Activated CD8-positive, alpha-beta T cell treated with anti-CD3 and anti-CD28 coated beads, Interleukin-2, amount 10 ng/mL, durations not matched to agents 7 days and 5 days (primary cell): ENCODE measurements at regions not wholly inside any gene's neighbourhood (a gene's known extent, or its start where the extent isn't known, plus 50 kb on each side); places are given as distances from the start of the nearest gene placed in this dataset.

ENCODE experiments used
- ATAC-seq: fragments of 150-1000 bp; cut with Tn5 transposase; one replicate; pipeline ENCODE4 v1.10.0; 2021; ENCODE audit warnings: moderate library complexity
- CTCF ChIA-PET: fragments of 350-600 bp; sonication (Branson Sonifier 250); formaldehyde crosslinking; loops from one replicate; lab custom pipeline; 2021; ENCODE audit warnings: antibody characterized with exemption; lab: Charles Lee
- POLR2A ChIA-PET: fragments of 350-600 bp; sonication (Branson Sonifier 250); formaldehyde crosslinking; loops from one replicate; lab custom pipeline; 2021; ENCODE audit warnings: antibody characterized with exemption; lab: Charles Lee
- DNase-seq: peaks from one replicate; pipeline ENCODE4 v3.0.0-alpha.2; 2020
- H3K27ac Mint-ChIP-seq: one replicate; pipeline ENCODE4 v1.8.0; 2021; ENCODE audit warnings: mild to moderate bottlenecking, mixed read lengths
- H3K27me3 Mint-ChIP-seq: one replicate; pipeline ENCODE4 v1.8.0; 2021; ENCODE audit warnings: low read depth, mixed read lengths
- H3K36me3 Mint-ChIP-seq: one replicate; pipeline ENCODE4 v1.8.0; 2021; ENCODE audit warnings: low read depth, mixed read lengths
- H3K4me1 Mint-ChIP-seq: one replicate; pipeline ENCODE4 v1.8.0; 2021; ENCODE audit warnings: low read depth, mixed read lengths
- H3K4me3 Mint-ChIP-seq: one replicate; pipeline ENCODE4 v1.8.0; 2021; ENCODE audit warnings: mild to moderate bottlenecking, mixed read lengths
- H3K9me3 Mint-ChIP-seq: one replicate; pipeline ENCODE4 v1.8.0; 2022; ENCODE audit warnings: mixed read lengths; ENCODE audit not compliant: insufficient read depth

GRCh38 chr13:86681223-86681622 lies 882.0 kb upstream of the SLITRK6 start:
- H3K4me1 Mint-ChIP-seq, result no peaks in the 10 kb centered on the region
- ChIA-PET CTCF (no interaction called here), POLR2A (no interaction called here)
- no peaks in the 10 kb centered on the region for H3K36me3 Mint-ChIP-seq
- no peak overlapping the region for H3K27ac Mint-ChIP-seq
- H3K4me3 Mint-ChIP-seq, result no peak overlapping the region
- no peak for ATAC-seq
- peaks cover 2% of the 10 kb centered on the region for H3K9me3 Mint-ChIP-seq
- H3K27me3 Mint-ChIP-seq, result no peaks in the 10 kb centered on the region
- DNase-seq, result no peak

GRCh38 chr13:86684402-86684801 lies 885.2 kb upstream of the SLITRK6 start:
- DNase-seq, result no peak
- Mint-ChIP-seq H3K36me3 (no peaks in the 10 kb centered on the region), H3K27ac (no peak overlapping the region), H3K4me3 (no peak overlapping the region), H3K4me1 (no peaks in the 10 kb centered on the region), H3K9me3 (no peaks in the 10 kb centered on the region), H3K27me3 (no peaks in the 10 kb centered on the region)
- ATAC-seq, result no peak
- CTCF ChIA-PET, result no interaction called here
- POLR2A ChIA-PET, result no interaction called here

GRCh38 chr13:86689911-86690310 lies 890.7 kb upstream of the SLITRK6 start:
- ChIA-PET CTCF (no interaction called here), POLR2A (no interaction called here)
- Mint-ChIP-seq H3K36me3 (no peaks in the 10 kb centered on the region), H3K27me3 (no peaks in the 10 kb centered on the region), H3K4me3 (no peak overlapping the region), H3K4me1 (no peaks in the 10 kb centered on the region), H3K9me3 (peaks cover 7% of the 10 kb centered on the region), H3K27ac (no peak overlapping the region)
- DNase-seq, result no peak
- ATAC-seq, result no peak

- no peaks in the 10 kb centered on the region for H3K36me3 Mint-ChIP-seq
- peaks cover 7% of the 10 kb centered on the region for H3K9me3 Mint-ChIP-seq
- ChIA-PET CTCF (no interaction called here), POLR2A (no interaction called here)
- no peaks in the 10 kb centered on the region for H3K27me3 Mint-ChIP-seq
- DNase-seq (no peak), ATAC-seq (no peak)
- no peak overlapping the region for H3K27ac Mint-ChIP-seq
- H3K4me1 Mint-ChIP-seq, result no peaks in the 10 kb centered on the region
- H3K4me3 Mint-ChIP-seq, result no peak overlapping the region
Measured at GRCh38 chr13:86692291-86692690, 893.1 kb upstream of the SLITRK6 start.

GRCh38 chr13:86710013-86710412 lies 910.8 kb upstream of the SLITRK6 start:
- ChIA-PET CTCF (no interaction called here), POLR2A (no interaction called here)
- no peak for ATAC-seq
- DNase-seq, result no peak
- Mint-ChIP-seq H3K9me3 (peaks cover 25% of the 10 kb centered on the region), H3K36me3 (no peaks in the 10 kb centered on the region), H3K27me3 (no peaks in the 10 kb centered on the region), H3K4me3 (no peak overlapping the region), H3K27ac (no peak overlapping the region), H3K4me1 (no peaks in the 10 kb centered on the region)

- ChIA-PET CTCF (no interaction called here), POLR2A (no interaction called here)
- peaks cover 25% of the 10 kb centered on the region for H3K9me3 Mint-ChIP-seq
- ATAC-seq (no peak), DNase-seq (no peak)
- H3K27ac Mint-ChIP-seq, result no peak overlapping the region
- no peaks in the 10 kb centered on the region for H3K27me3 Mint-ChIP-seq
- H3K36me3 Mint-ChIP-seq, result no peaks in the 10 kb centered on the region
- H3K4me1 Mint-ChIP-seq, result no peaks in the 10 kb centered on the region
- H3K4me3 Mint-ChIP-seq, result no peak overlapping the region
Measured at GRCh38 chr13:86710896-86711295, 911.7 kb upstream of the SLITRK6 start.

GRCh38 chr13:86714495-86714894 lies 915.3 kb upstream of the SLITRK6 start:
- no peak overlapping the region for H3K4me3 Mint-ChIP-seq

GRCh38 chr13:86725105-86725504 lies 925.9 kb upstream of the SLITRK6 start:
- no peak overlapping the region for H3K27ac Mint-ChIP-seq
- H3K36me3 Mint-ChIP-seq, result no peaks in the 10 kb centered on the region
- no peaks in the 10 kb centered on the region for H3K4me1 Mint-ChIP-seq
- ChIA-PET POLR2A (no interaction called here), CTCF (no interaction called here)
- DNase-seq, result no peak
- no peaks in the 10 kb centered on the region for H3K27me3 Mint-ChIP-seq
- peaks cover 7% of the 10 kb centered on the region for H3K9me3 Mint-ChIP-seq
- no peak for ATAC-seq
- H3K4me3 Mint-ChIP-seq, result no peak overlapping the region

More at GRCh38 chr13:86714495-86714894, 915.3 kb upstream of the SLITRK6 start:
- DNase-seq, result no peak
- H3K36me3 Mint-ChIP-seq, result no peaks in the 10 kb centered on the region
- ChIA-PET CTCF (no interaction called here), POLR2A (no interaction called here)
- H3K9me3 Mint-ChIP-seq, result peaks cover 25% of the 10 kb centered on the region
- no peak for ATAC-seq
- H3K27ac Mint-ChIP-seq, result no peak overlapping the region
- H3K4me1 Mint-ChIP-seq, result no peaks in the 10 kb centered on the region
- H3K27me3 Mint-ChIP-seq, result no peaks in the 10 kb centered on the region

GRCh38 chr13:86729206-86729605 lies 930.0 kb upstream of the SLITRK6 start:
- no peak for DNase-seq
- Mint-ChIP-seq H3K27ac (no peak overlapping the region), H3K36me3 (no peaks in the 10 kb centered on the region), H3K27me3 (no peaks in the 10 kb centered on the region), H3K4me1 (no peaks in the 10 kb centered on the region), H3K4me3 (no peak overlapping the region), H3K9me3 (peaks cover 8% of the 10 kb centered on the region)
- ATAC-seq, result no peak
- ChIA-PET CTCF (no interaction called here), POLR2A (no interaction called here)

- Mint-ChIP-seq H3K27ac (no peak overlapping the region), H3K9me3 (peaks cover 15% of the 10 kb centered on the region), H3K27me3 (no peaks in the 10 kb centered on the region), H3K4me3 (no peak overlapping the region), H3K4me1 (no peaks in the 10 kb centered on the region), H3K36me3 (no peaks in the 10 kb centered on the region)
- DNase-seq (no peak), ATAC-seq (no peak)
- CTCF ChIA-PET, result no interaction called here
- POLR2A ChIA-PET, result no interaction called here
Measured at GRCh38 chr13:86731987-86732386, 932.8 kb upstream of the SLITRK6 start.

GRCh38 chr13:86737334-86737932 lies 933.7 kb upstream of the SLITRK5 start:
- no peaks in the 10 kb centered on the region for H3K36me3 Mint-ChIP-seq
- ChIA-PET POLR2A (no interaction called here), CTCF (no interaction called here)
- peaks cover 10% of the 10 kb centered on the region for H3K9me3 Mint-ChIP-seq
- no peak overlapping the region for H3K4me3 Mint-ChIP-seq
- no peaks in the 10 kb centered on the region for H3K27me3 Mint-ChIP-seq
- ATAC-seq (no peak), DNase-seq (no peak)
- H3K4me1 Mint-ChIP-seq, result no peaks in the 10 kb centered on the region
- H3K27ac Mint-ChIP-seq, result no peak overlapping the region

GRCh38 chr13:86741762-86742285 lies 929.3 kb upstream of the SLITRK5 start:
- DNase-seq (no peak), ATAC-seq (no peak)
- POLR2A ChIA-PET, result no interaction called here
- Mint-ChIP-seq H3K27me3 (no peaks in the 10 kb centered on the region), H3K9me3 (peaks cover 2% of the 10 kb centered on the region), H3K36me3 (no peaks in the 10 kb centered on the region), H3K4me3 (no peak overlapping the region), H3K27ac (no peak overlapping the region), H3K4me1 (no peaks in the 10 kb centered on the region)
- CTCF ChIA-PET, result no interaction called here
